H9 (cell line): ENCODE measurements at regions not wholly inside any gene's neighbourhood (a gene's known extent, or its start where the extent isn't known, plus 50 kb on each side); places are given as distances from the start of the nearest gene placed in this dataset.

Source experiments
- DNase-seq: peaks from one replicate; pipeline ENCODE4 v3.0.0-alpha.2; 2017
- H2AFZ ChIP-seq: one replicate; pipeline ENCODE4 v1.6.1; 2013; ENCODE audit warnings: mild to moderate bottlenecking, low read length, control low read depth, moderate library complexity
- H2AK5ac ChIP-seq: 2 replicates; pipeline ENCODE4 v1.6.1; 2013; ENCODE audit warnings: low read length, control low read depth, mixed read lengths; ENCODE audit not compliant: insufficient read length
- H2BK120ac ChIP-seq: one replicate; pipeline ENCODE4 v1.6.1; 2013; ENCODE audit warnings: low read depth, mild to moderate bottlenecking, low read length, control low read depth, inconsistent platforms; ENCODE audit not compliant: poor library complexity, severe bottlenecking
- H2BK12ac ChIP-seq: 2 replicates; pipeline ENCODE4 v1.6.1; 2013; ENCODE audit warnings: low read length, control low read depth, mixed read lengths, low read depth; ENCODE audit not compliant: insufficient read length
- H2BK15ac ChIP-seq: 2 replicates; pipeline ENCODE4 v1.6.1; 2013; ENCODE audit warnings: low read depth, low read length, control low read depth
- H2BK20ac ChIP-seq: one replicate; pipeline ENCODE4 v1.6.1; 2013; ENCODE audit warnings: low read depth, mild to moderate bottlenecking, low read length, control low read depth, inconsistent platforms; ENCODE audit not compliant: poor library complexity, severe bottlenecking
- H2BK5ac ChIP-seq: 2 replicates; pipeline ENCODE4 v1.6.1; 2013; ENCODE audit warnings: low read length, control low read depth, mixed read lengths; ENCODE audit not compliant: insufficient read length
- H3K14ac ChIP-seq: 2 replicates; pipeline ENCODE4 v1.6.1; 2013; ENCODE audit warnings: low read length, control low read depth; ENCODE audit not compliant: insufficient read depth
- H3K18ac ChIP-seq: 2 replicates; pipeline ENCODE4 v1.6.1; 2013; ENCODE audit warnings: low read depth, mild to moderate bottlenecking, mixed read lengths, low read length, control low read depth; ENCODE audit not compliant: insufficient read length
- H3K23ac ChIP-seq: 2 replicates; pipeline ENCODE4 v1.6.1; 2013; ENCODE audit warnings: low read length, control low read depth, mixed read lengths, low read depth; ENCODE audit not compliant: insufficient read length
- H3K23me2 ChIP-seq: 2 replicates; pipeline ENCODE4 v1.6.1; 2013; ENCODE audit warnings: low read depth, mild to moderate bottlenecking, mixed read lengths, low read length, control low read depth; ENCODE audit not compliant: insufficient read length, poor library complexity, severe bottlenecking
- H3K27ac ChIP-seq: 2 replicates; pipeline ENCODE4 v1.5.1; 2013; ENCODE audit warnings: low read length, control low read depth, mixed read lengths, low read depth; ENCODE audit not compliant: insufficient read length
- H3K27me3 ChIP-seq: 2 replicates; pipeline ENCODE4 v1.6.1; 2013; ENCODE audit warnings: low read length, control low read depth, inconsistent platforms; ENCODE audit not compliant: insufficient read depth
- H3K4ac ChIP-seq: 2 replicates; pipeline ENCODE4 v1.6.1; 2013; ENCODE audit warnings: low read depth, mild to moderate bottlenecking, control low read depth, inconsistent platforms, low read length, moderate library complexity
- H3K4me1 ChIP-seq: 2 replicates; pipeline ENCODE4 v1.6.1; 2013; ENCODE audit warnings: low read length, control low read depth, inconsistent platforms; ENCODE audit not compliant: insufficient read depth
- H3K4me2 ChIP-seq: 2 replicates; pipeline ENCODE4 v1.6.1; 2013; ENCODE audit warnings: low read length, control low read depth, mixed read lengths; ENCODE audit not compliant: insufficient read length, insufficient read depth
- H3K56ac ChIP-seq: 2 replicates; pipeline ENCODE4 v1.6.1; 2013; ENCODE audit warnings: low read depth, mild to moderate bottlenecking, mixed read lengths, low read length, control low read depth; ENCODE audit not compliant: insufficient read length
- H3K79me1 ChIP-seq: 2 replicates; pipeline ENCODE4 v1.6.1; 2013; ENCODE audit warnings: low read depth, mild to moderate bottlenecking, moderate library complexity, low read length, control low read depth, inconsistent platforms; ENCODE audit not compliant: insufficient read depth, poor library complexity, severe bottlenecking
- H3K79me2 ChIP-seq: 2 replicates; pipeline ENCODE4 v1.6.1; 2013; ENCODE audit warnings: low read length, control low read depth, inconsistent platforms; ENCODE audit not compliant: insufficient read depth
- H3K9ac ChIP-seq: 2 replicates; pipeline ENCODE4 v1.6.1; 2013; ENCODE audit warnings: low read length, control low read depth, mixed read lengths; ENCODE audit not compliant: insufficient read length; ENCODE audit errors: extremely low read depth
- H3K9me3 ChIP-seq: one replicate; pipeline ENCODE4 v1.6.1; 2013; ENCODE audit warnings: low read depth, low read length, inconsistent platforms; ENCODE audit not compliant: control insufficient read depth
- H3T11ph ChIP-seq: one replicate; pipeline ENCODE4 v1.6.1; 2013; ENCODE audit warnings: mild to moderate bottlenecking, low read length, control low read depth, inconsistent platforms
- H4K20me1 ChIP-seq: one replicate; pipeline ENCODE4 v1.6.1; 2013; ENCODE audit not compliant: control insufficient read depth, insufficient read length, insufficient read depth
- H4K5ac ChIP-seq: 2 replicates; pipeline ENCODE4 v1.6.1; 2013; ENCODE audit warnings: low read depth, mild to moderate bottlenecking, mixed read lengths, low read length, control low read depth; ENCODE audit not compliant: insufficient read length
- H4K8ac ChIP-seq: replicated peaks from 2 replicates; pipeline ENCODE4 v1.6.1; 2013; ENCODE audit warnings: low read length, control low read depth, mixed read lengths, low read depth; ENCODE audit not compliant: insufficient read length
- H4K91ac ChIP-seq: 2 replicates; pipeline ENCODE4 v1.6.1; 2013; ENCODE audit warnings: low read depth, mild to moderate bottlenecking, moderate library complexity, mixed read lengths, low read length, control low read depth; ENCODE audit not compliant: insufficient read length
- H3K27ac Mint-ChIP-seq, 3 experiments: 2 replicates in 2 of 3; 3 replicates in 1 of 3; pipeline ENCODE4 v1.8.0; 2020 to 2021; ENCODE audit warnings: mixed read lengths in 3 of 3, mild to moderate bottlenecking in 1 of 3, moderate library complexity in 1 of 3
- H3K27me3 Mint-ChIP-seq: 2 replicates; pipeline ENCODE4 v1.8.0; 2021; ENCODE audit warnings: low read depth, mild to moderate bottlenecking, moderate library complexity, mixed read lengths
- H3K36me3 Mint-ChIP-seq, 3 experiments: 2 replicates in 2 of 3; 3 replicates in 1 of 3; pipeline ENCODE4 v1.8.0; 2020 to 2021; ENCODE audit warnings: low read depth in 3 of 3, mixed read lengths in 3 of 3; ENCODE audit not compliant: insufficient read depth in 1 of 3
- H3K4me1 Mint-ChIP-seq, 2 experiments: 2 replicates each; pipeline ENCODE4 v1.8.0; 2020; ENCODE audit warnings: mixed read lengths in 2 of 2
- H3K4me3 Mint-ChIP-seq, 2 experiments: 2 replicates in 1 of 2; 3 replicates in 1 of 2; pipeline ENCODE4 v1.8.0; 2020 to 2021; ENCODE audit warnings: mild to moderate bottlenecking in 2 of 2, mixed read lengths in 2 of 2, moderate library complexity in 1 of 2
- H3K9me3 Mint-ChIP-seq, 2 experiments: 2 replicates in 1 of 2; 3 replicates in 1 of 2; pipeline ENCODE4 v1.8.0; 2020; ENCODE audit warnings: mild to moderate bottlenecking in 2 of 2, mixed read lengths in 2 of 2, moderate library complexity in 1 of 2
- CTCF ChIP-seq: fragments of 200-600 bp; sonication (generic); conservative IDR thresholded peaks from 3 replicates; pipeline ENCODE4 v1.8.0; 2021; ENCODE audit warnings: antibody characterized with exemption, mild to moderate bottlenecking
- WGBS: extraction: QIAGEN DNeasy Blood & Tissue Kit; methylation state at CpG from one replicate; pipeline ENCODE4 v1.1.7; 2013; ENCODE audit warnings: missing lambda C conversion rate, low lambda C conversion rate, mixed read lengths; ENCODE audit not compliant: insufficient read length; ENCODE audit errors: extremely low coverage; 5-methylcytosine and 5-hydroxymethylcytosine counted together

- Mint-ChIP-seq H3K9me3 (no peaks in the 10 kb centered on the region; a peak in 1 of 5 replicates), H3K36me3 (no peaks in the 10 kb centered on the region), H3K4me1 (no peaks in the 10 kb centered on the region), H3K27ac (no peak overlapping the region), H3K27me3 (peaks cover 8% of the 10 kb centered on the region), H3K4me3 (no peak overlapping the region)
- no peak overlapping the region for H2AFZ ChIP-seq
- no peaks in the 10 kb centered on the region for H3K4me1 ChIP-seq
- no peak overlapping the region for H3K23ac ChIP-seq
- no peak overlapping the region for H3K9ac ChIP-seq
- no peak overlapping the region for H3K4ac ChIP-seq
- no peak overlapping the region for H2BK12ac ChIP-seq
- no peaks in the 10 kb centered on the region for H3K9me3 ChIP-seq
- no peak overlapping the region for H3K14ac ChIP-seq
- no peak overlapping the region for H2BK20ac ChIP-seq
- no CpG with 5 or more reads among the region's 11 CpGs for WGBS
- H3K79me2 ChIP-seq = no peaks in the 10 kb centered on the region
- no peak overlapping the region for H3K18ac ChIP-seq
- H3K27ac ChIP-seq = no peak overlapping the region
- TF ChIP-seq CTCF = no peak
- peak; percentile 12 for DNase-seq
- H4K20me1 ChIP-seq = no peaks in the 10 kb centered on the region
- no peak overlapping the region for H3K56ac ChIP-seq
- no peaks in the 10 kb centered on the region for H3K23me2 ChIP-seq
- no peak overlapping the region for H2AK5ac ChIP-seq
- H3K4me2 ChIP-seq = no peak overlapping the region
- no peak overlapping the region for H2BK15ac ChIP-seq
- H3K27me3 ChIP-seq = no peaks in the 10 kb centered on the region
- H4K91ac ChIP-seq = no peak overlapping the region
- no peak overlapping the region for H4K8ac ChIP-seq
- no peak overlapping the region for H2BK5ac ChIP-seq
- H4K5ac ChIP-seq = no peak overlapping the region
- H2BK120ac ChIP-seq = no peak overlapping the region
- no peaks in the 10 kb centered on the region for H3K79me1 ChIP-seq
- H3T11ph ChIP-seq = no peak overlapping the region
These were observed 517.3 kb downstream of the BRD1 start for GRCh38 chr22:49310354-49310753.
